ENCODE measurements at regions not wholly inside any gene's neighbourhood (a gene's known extent, or its start where the extent isn't known, plus 50 kb on each side); places are given as distances from the start of the nearest gene placed in this dataset.

GRCh38 chr5:28809811-28810750 is 1771.7 kb upstream of the CDH9 start:
- TF ChIP-seq CTCF (IDR thresholded peaks at IDR 0.05), result no peak
- no peak for TF ChIP-seq POLR2A (IDR thresholded peaks at IDR 0.05)
- TF ChIP-seq EP300 (IDR thresholded peaks at IDR 0.05), result no peak

All from ovary (tissue), 3 donors.